Type B pancreatic cell (in vitro differentiated cells): ENCODE measurements at regions not wholly inside any gene's neighbourhood (a gene's known extent, or its start where the extent isn't known, plus 50 kb on each side); places are given as distances from the start of the nearest gene placed in this dataset.

Experiments used
- DNase-seq: peaks from one replicate; pipeline ENCODE4 v3.0.0; 2021; ENCODE audit warnings: mixed read lengths; ENCODE audit not compliant: unreplicated experiment; ENCODE audit errors: extremely low spot score
- H3K27ac Mint-ChIP-seq: 2 replicates; pipeline ENCODE4 v1.8.0; 2021; ENCODE audit warnings: mild to moderate bottlenecking, mixed read lengths
- H3K27me3 Mint-ChIP-seq: 2 replicates; pipeline ENCODE4 v1.8.0; 2021; ENCODE audit warnings: mixed read lengths
- H3K36me3 Mint-ChIP-seq: 2 replicates; pipeline ENCODE4 v1.8.0; 2021; ENCODE audit warnings: mixed read lengths
- H3K4me1 Mint-ChIP-seq: one replicate; pipeline ENCODE4 v1.8.0; 2021; ENCODE audit warnings: mixed read lengths; ENCODE audit not compliant: unreplicated experiment
- H3K4me3 Mint-ChIP-seq: 2 replicates; pipeline ENCODE4 v1.8.0; 2021; ENCODE audit warnings: mild to moderate bottlenecking, mixed read lengths
- H3K9me3 Mint-ChIP-seq: 2 replicates; pipeline ENCODE4 v1.8.0; 2021; ENCODE audit warnings: mixed read lengths
- CTCF ChIP-seq: fragments of 200-600 bp; sonication (generic); conservative IDR thresholded peaks from 2 replicates; pipeline ENCODE4 v1.5.0; 2021; ENCODE audit warnings: antibody characterized with exemption, mild to moderate bottlenecking

- Mint-ChIP-seq H3K27ac (no peak overlapping the region), H3K27me3 (peaks cover 13% of the 10 kb centered on the region), H3K9me3 (no peaks in the 10 kb centered on the region), H3K4me1 (no peaks in the 10 kb centered on the region), H3K4me3 (no peak overlapping the region), H3K36me3 (no peaks in the 10 kb centered on the region)
- DNase-seq, result no peak
- no peak for TF ChIP-seq CTCF
Observed at GRCh38 chr12:118645219-118645618, 268.9 kb downstream of the SUDS3 start.

- DNase-seq, result no peak
- Mint-ChIP-seq H3K27ac (no peak overlapping the region), H3K4me1 (no peaks in the 10 kb centered on the region), H3K27me3 (peaks cover 21% of the 10 kb centered on the region), H3K4me3 (no peak overlapping the region), H3K36me3 (no peaks in the 10 kb centered on the region), H3K9me3 (no peaks in the 10 kb centered on the region)
- TF ChIP-seq CTCF, result no peak
Observed at GRCh38 chr12:118649765-118650585, 273.6 kb downstream of the SUDS3 start.

- Mint-ChIP-seq H3K9me3 (no peaks in the 10 kb centered on the region), H3K36me3 (no peaks in the 10 kb centered on the region), H3K4me1 (no peaks in the 10 kb centered on the region), H3K27me3 (peaks cover 21% of the 10 kb centered on the region), H3K4me3 (no peak overlapping the region), H3K27ac (no peak overlapping the region)
- no peak for TF ChIP-seq CTCF
- DNase-seq, result no peak
Observed at GRCh38 chr12:118650586-118650960, 274.2 kb downstream of the SUDS3 start.

GRCh38 chr12:118651487-118651886, 275.1 kb downstream of the SUDS3 start:
- Mint-ChIP-seq H3K4me1 (no peaks in the 10 kb centered on the region), H3K27ac (no peak overlapping the region), H3K4me3 (no peak overlapping the region), H3K9me3 (no peaks in the 10 kb centered on the region), H3K27me3 (peaks cover 21% of the 10 kb centered on the region), H3K36me3 (no peaks in the 10 kb centered on the region)
- DNase-seq, result no peak
- TF ChIP-seq CTCF, result no peak

GRCh38 chr12:118655588-118655987, 279.2 kb downstream of the SUDS3 start:
- Mint-ChIP-seq H3K36me3 (no peaks in the 10 kb centered on the region), H3K27ac (no peak overlapping the region), H3K4me3 (no peak overlapping the region), H3K27me3 (peaks cover 8% of the 10 kb centered on the region), H3K4me1 (no peaks in the 10 kb centered on the region), H3K9me3 (no peaks in the 10 kb centered on the region)
- no peak for TF ChIP-seq CTCF
- DNase-seq, result no peak
